GM12878 (cell line): ENCODE measurements at regions not wholly inside any gene's neighbourhood (a gene's known extent, or its start where the extent isn't known, plus 50 kb on each side); places are given as distances from the start of the nearest gene placed in this dataset.

Experiments
- BMI1 ChIP-seq: fragments of 450-650 bp; IDR thresholded peaks from 2 replicates; pipeline ENCODE4 v1.6.1; 2016; ENCODE audit warnings: mild to moderate bottlenecking, moderate library complexity, borderline replicate concordance
- EGR1 ChIP-seq, 2 experiments: IDR thresholded peaks; 1 replicate in 1 of 2; 2 replicates in 1 of 2; pipeline ENCODE4 v1.6.1; 2011 to 2012; ENCODE audit warnings: low read depth in 2 of 2, low read length in 2 of 2, borderline replicate concordance in 1 of 2, mild to moderate bottlenecking in 1 of 2, moderate library complexity in 1 of 2
- ESRRA ChIP-seq: IDR thresholded peaks from 2 replicates; pipeline ENCODE4 v1.6.1; 2012; ENCODE audit warnings: mild to moderate bottlenecking, low read length, improper control_type of control experiment
- SPI1 ChIP-seq: IDR thresholded peaks from 2 replicates; pipeline ENCODE4 v1.6.1; 2011; ENCODE audit warnings: low read depth, mild to moderate bottlenecking, low read length, moderate library complexity, borderline replicate concordance; ENCODE audit not compliant: insufficient read depth
- SRF ChIP-seq, 2 experiments: IDR thresholded peaks; 2 replicates each; pipeline ENCODE4 v1.6.1; 2011; ENCODE audit warnings: low read depth in 2 of 2, low read length in 2 of 2, mild to moderate bottlenecking in 1 of 2, moderate library complexity in 1 of 2
- STAT3 ChIP-seq: IDR thresholded peaks from 2 replicates; pipeline ENCODE4 v1.6.1; 2011; ENCODE audit warnings: low read depth, low read length, improper control_type of control experiment
- ZNF24 ChIP-seq: fragments of 450-650 bp; IDR thresholded peaks from 2 replicates; pipeline ENCODE4 v1.6.1; 2017; ENCODE audit warnings: antibody characterized with exemption, mild to moderate bottlenecking
- ZNF274 ChIP-seq: IDR thresholded peaks from one replicate; pipeline ENCODE4 v1.8.0; 2011; ENCODE audit not compliant: insufficient read length, insufficient read depth
- TF ChIP-seq, protein P1 (sequence below): fragments of 450-650 bp; IDR thresholded peaks from 2 replicates; pipeline ENCODE4 v1.6.1; 2017; ENCODE audit warnings: mild to moderate bottlenecking, moderate library complexity
- TF ChIP-seq, protein P2 (sequence below): fragments of 450-650 bp; formaldehyde crosslinking; IDR thresholded peaks from 2 replicates; pipeline ENCODE4 v1.5.0; 2022; ENCODE audit warnings: mild to moderate bottlenecking, missing genetic modification characterization
- TF ChIP-seq, protein P3 (sequence below): fragments of 450-650 bp; IDR thresholded peaks from 2 replicates; pipeline ENCODE4 v1.6.1; 2017; ENCODE audit warnings: low read depth, mild to moderate bottlenecking, moderate library complexity

DNA sequence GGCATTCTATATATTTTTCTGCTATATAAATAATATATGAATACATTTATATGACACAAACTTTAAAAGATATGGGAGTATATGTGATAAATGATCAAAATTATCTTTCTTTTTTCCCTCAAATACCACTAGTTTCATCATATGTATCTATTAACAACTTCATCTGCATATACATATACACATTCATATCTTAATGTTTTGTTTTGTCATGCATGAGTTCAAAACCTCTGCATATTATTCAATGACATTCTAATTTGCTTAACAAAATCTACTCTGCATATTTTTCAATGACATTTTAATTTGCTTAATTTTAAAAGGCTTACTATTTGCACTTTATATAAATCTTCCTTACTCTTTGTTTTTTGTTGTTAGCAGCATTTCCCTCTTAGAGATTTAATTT, 276.2 kb downstream of the PIK3C3 start (continued):
- TF ChIP-seq, protein P1, sequence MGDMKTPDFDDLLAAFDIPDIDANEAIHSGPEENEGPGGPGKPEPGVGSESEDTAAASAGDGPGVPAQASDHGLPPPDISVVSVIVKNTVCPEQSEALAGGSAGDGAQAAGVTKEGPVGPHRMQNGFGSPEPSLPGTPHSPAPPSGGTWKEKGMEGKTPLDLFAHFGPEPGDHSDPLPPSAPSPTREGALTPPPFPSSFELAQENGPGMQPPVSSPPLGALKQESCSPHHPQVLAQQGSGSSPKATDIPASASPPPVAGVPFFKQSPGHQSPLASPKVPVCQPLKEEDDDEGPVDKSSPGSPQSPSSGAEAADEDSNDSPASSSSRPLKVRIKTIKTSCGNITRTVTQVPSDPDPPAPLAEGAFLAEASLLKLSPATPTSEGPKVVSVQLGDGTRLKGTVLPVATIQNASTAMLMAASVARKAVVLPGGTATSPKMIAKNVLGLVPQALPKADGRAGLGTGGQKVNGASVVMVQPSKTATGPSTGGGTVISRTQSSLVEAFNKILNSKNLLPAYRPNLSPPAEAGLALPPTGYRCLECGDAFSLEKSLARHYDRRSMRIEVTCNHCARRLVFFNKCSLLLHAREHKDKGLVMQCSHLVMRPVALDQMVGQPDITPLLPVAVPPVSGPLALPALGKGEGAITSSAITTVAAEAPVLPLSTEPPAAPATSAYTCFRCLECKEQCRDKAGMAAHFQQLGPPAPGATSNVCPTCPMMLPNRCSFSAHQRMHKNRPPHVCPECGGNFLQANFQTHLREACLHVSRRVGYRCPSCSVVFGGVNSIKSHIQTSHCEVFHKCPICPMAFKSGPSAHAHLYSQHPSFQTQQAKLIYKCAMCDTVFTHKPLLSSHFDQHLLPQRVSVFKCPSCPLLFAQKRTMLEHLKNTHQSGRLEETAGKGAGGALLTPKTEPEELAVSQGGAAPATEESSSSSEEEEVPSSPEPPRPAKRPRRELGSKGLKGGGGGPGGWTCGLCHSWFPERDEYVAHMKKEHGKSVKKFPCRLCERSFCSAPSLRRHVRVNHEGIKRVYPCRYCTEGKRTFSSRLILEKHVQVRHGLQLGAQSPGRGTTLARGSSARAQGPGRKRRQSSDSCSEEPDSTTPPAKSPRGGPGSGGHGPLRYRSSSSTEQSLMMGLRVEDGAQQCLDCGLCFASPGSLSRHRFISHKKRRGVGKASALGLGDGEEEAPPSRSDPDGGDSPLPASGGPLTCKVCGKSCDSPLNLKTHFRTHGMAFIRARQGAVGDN: no peak
- TF ChIP-seq ZNF24 (no peak), SPI1 (no peak), STAT3 (no peak), EGR1 (IDR thresholded peaks at IDR 0.05; ENCODE audit: borderline replicate concordance in 1 of 2, low read depth in 2 of 2, low read length in 2 of 2) (no peak), ESRRA (no peak), BMI1 (no peak), SRF (IDR thresholded peaks at IDR 0.05; ENCODE audit: low read depth in 2 of 2, low read length in 2 of 2) (no peak), ZNF274 (no peak)
- TF ChIP-seq, protein P2, sequence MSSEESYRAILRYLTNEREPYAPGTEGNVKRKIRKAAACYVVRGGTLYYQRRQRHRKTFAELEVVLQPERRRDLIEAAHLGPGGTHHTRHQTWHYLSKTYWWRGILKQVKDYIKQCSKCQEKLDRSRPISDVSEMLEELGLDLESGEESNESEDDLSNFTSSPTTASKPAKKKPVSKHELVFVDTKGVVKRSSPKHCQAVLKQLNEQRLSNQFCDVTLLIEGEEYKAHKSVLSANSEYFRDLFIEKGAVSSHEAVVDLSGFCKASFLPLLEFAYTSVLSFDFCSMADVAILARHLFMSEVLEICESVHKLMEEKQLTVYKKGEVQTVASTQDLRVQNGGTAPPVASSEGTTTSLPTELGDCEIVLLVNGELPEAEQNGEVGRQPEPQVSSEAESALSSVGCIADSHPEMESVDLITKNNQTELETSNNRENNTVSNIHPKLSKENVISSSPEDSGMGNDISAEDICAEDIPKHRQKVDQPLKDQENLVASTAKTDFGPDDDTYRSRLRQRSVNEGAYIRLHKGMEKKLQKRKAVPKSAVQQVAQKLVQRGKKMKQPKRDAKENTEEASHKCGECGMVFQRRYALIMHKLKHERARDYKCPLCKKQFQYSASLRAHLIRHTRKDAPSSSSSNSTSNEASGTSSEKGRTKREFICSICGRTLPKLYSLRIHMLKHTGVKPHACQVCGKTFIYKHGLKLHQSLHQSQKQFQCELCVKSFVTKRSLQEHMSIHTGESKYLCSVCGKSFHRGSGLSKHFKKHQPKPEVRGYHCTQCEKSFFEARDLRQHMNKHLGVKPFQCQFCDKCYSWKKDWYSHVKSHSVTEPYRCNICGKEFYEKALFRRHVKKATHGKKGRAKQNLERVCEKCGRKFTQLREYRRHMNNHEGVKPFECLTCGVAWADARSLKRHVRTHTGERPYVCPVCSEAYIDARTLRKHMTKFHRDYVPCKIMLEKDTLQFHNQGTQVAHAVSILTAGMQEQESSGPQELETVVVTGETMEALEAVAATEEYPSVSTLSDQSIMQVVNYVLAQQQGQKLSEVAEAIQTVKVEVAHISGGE: no peak
- TF ChIP-seq, protein P3, sequence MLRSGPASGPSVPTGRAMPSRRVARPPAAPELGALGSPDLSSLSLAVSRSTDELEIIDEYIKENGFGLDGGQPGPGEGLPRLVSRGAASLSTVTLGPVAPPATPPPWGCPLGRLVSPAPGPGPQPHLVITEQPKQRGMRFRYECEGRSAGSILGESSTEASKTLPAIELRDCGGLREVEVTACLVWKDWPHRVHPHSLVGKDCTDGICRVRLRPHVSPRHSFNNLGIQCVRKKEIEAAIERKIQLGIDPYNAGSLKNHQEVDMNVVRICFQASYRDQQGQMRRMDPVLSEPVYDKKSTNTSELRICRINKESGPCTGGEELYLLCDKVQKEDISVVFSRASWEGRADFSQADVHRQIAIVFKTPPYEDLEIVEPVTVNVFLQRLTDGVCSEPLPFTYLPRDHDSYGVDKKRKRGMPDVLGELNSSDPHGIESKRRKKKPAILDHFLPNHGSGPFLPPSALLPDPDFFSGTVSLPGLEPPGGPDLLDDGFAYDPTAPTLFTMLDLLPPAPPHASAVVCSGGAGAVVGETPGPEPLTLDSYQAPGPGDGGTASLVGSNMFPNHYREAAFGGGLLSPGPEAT: no peak
